SJSA1 (cell line): ENCODE measurements at regions not wholly inside any gene's neighbourhood (a gene's known extent, or its start where the extent isn't known, plus 50 kb on each side); places are given as distances from the start of the nearest gene placed in this dataset.

ENCODE experiments used
- DNase-seq, 2 experiments: peaks; one replicate each; pipeline ENCODE4 v3.0.0-alpha.2; 2015 to 2020; ENCODE audit warnings: low spot score in 2 of 2, low read depth in 1 of 2
- H3K27ac ChIP-seq: fragments of 250-450 bp; sonication (Bioruptor Pico); 2 replicates; pipeline ENCODE4 v1.5.1; 2020; ENCODE audit warnings: mild to moderate bottlenecking, moderate library complexity
- H3K27me3 ChIP-seq: fragments of 250-450 bp; sonication (Bioruptor Pico); replicated peaks from 2 replicates; pipeline ENCODE4 v1.5.1; 2020; ENCODE audit warnings: mild to moderate bottlenecking, moderate library complexity
- H3K36me3 ChIP-seq: fragments of 250-450 bp; sonication (Bioruptor Pico); 2 replicates; pipeline ENCODE4 v1.5.1; 2020; ENCODE audit warnings: mild to moderate bottlenecking
- H3K4me1 ChIP-seq: fragments of 250-450 bp; sonication (Bioruptor Pico); replicated peaks from 2 replicates; pipeline ENCODE4 v1.6.1; 2021; ENCODE audit warnings: mild to moderate bottlenecking
- H3K4me3 ChIP-seq: fragments of 250-450 bp; sonication (Bioruptor Pico); 2 replicates; pipeline ENCODE4 v1.5.1; 2020; ENCODE audit warnings: mild to moderate bottlenecking
- H3K9me3 ChIP-seq: fragments of 250-450 bp; sonication (Bioruptor Pico); replicated peaks from 2 replicates; pipeline ENCODE4 v1.5.1; 2020; ENCODE audit warnings: mild to moderate bottlenecking

DNA sequence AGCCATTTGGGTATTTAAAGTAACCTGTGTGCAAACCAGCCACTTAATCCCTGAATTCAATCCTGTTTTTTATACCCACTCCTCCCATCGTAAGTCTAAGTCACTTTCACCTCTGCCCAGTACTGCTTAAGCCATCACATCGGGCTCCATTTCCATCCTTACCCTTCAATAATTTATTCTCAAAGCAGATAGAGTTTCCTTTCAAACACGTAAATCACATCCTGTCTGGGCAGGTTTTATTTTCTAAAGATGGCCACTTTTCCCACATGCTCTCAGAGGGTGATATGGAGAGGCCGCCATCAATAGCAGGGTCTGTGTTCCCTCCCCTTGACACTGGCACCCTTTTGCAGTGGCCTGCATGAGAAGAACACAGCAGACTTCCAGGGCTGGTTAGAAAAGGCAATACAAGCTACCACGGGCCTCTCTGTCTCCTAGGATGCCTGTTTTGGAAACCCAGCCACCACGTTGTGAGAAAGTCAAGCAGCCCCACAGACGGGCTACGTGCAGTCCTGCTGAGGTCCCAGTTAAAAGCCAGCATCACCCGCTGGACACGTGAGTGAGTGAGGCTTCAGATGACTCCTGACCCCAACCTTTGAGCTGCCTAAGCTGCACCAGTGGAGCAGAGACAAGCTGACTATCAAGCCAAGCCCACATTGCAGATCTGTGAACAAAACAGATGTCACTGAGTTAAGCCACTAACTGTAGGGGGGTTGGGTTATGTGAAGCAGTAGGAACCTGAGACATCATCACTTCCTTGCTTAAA, 241.8 kb upstream of the SLCO3A1 start:
- Histone ChIP-seq H3K4me3 (no peak overlapping the region), H3K36me3 (no peaks in the 10 kb centered on the region), H3K27me3 (no peaks in the 10 kb centered on the region), H3K9me3 (no peaks in the 10 kb centered on the region), H3K27ac (no peak overlapping the region), H3K4me1 (no peaks in the 10 kb centered on the region)
- DNase-seq, result no peak

- Histone ChIP-seq H3K27ac (no peak overlapping the region), H3K4me1 (no peaks in the 10 kb centered on the region), H3K4me3 (no peak overlapping the region), H3K9me3 (no peaks in the 10 kb centered on the region), H3K36me3 (no peaks in the 10 kb centered on the region), H3K27me3 (no peaks in the 10 kb centered on the region)
- DNase-seq, result no peak
Measured at GRCh38 chr15:91620229-91620628, 233.3 kb upstream of the SLCO3A1 start.

GRCh38 chr15:91622235-91622634, 231.3 kb upstream of the SLCO3A1 start:
- H3K4me3 ChIP-seq, result no peak overlapping the region
- no peaks in the 10 kb centered on the region for H3K36me3 ChIP-seq
- H3K27ac ChIP-seq, result no peak overlapping the region
- H3K27me3 ChIP-seq, result no peaks in the 10 kb centered on the region
- no peak for DNase-seq
- H3K9me3 ChIP-seq, result no peaks in the 10 kb centered on the region
- H3K4me1 ChIP-seq, result no peaks in the 10 kb centered on the region

DNA sequence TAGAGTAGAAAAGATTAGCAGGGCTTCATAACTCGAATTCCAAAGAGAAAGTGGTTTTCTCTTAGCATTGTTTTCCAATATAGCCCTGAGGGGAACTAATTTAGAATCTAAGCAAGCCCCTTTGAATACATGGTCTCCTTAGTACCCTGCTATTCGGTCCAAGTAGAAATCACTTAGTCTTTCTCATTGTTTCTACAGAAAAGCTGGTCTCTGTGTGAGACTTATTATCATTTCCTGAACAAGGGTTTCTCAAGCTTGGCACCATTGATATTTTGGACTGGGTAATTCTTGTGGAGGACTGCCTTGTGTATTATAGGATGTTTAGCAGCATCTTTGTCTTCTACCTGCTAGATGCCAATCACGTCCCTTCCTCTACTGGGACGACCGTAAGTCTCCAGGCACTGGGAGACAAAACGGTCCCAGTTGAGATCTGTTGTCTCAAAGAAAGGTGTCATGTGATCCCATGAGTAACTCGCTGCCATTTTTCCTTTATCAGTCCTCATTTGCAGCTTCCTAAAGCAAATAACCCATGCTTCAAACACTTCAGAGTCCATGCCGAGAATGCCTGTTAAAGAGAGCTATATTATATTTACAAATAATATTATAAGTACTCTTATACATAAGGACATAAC, 230.7 kb upstream of the SLCO3A1 start:
- Histone ChIP-seq H3K27ac (no peak overlapping the region), H3K27me3 (no peaks in the 10 kb centered on the region), H3K4me1 (no peaks in the 10 kb centered on the region), H3K4me3 (no peak overlapping the region), H3K9me3 (no peaks in the 10 kb centered on the region), H3K36me3 (no peaks in the 10 kb centered on the region)
- no peak for DNase-seq

- H3K4me1 ChIP-seq, result no peaks in the 10 kb centered on the region
- no peak overlapping the region for H3K27ac ChIP-seq
- H3K4me3 ChIP-seq, result no peak overlapping the region
- H3K9me3 ChIP-seq, result no peaks in the 10 kb centered on the region
- H3K27me3 ChIP-seq, result no peaks in the 10 kb centered on the region
- no peaks in the 10 kb centered on the region for H3K36me3 ChIP-seq
- DNase-seq, result no peak
Measured at GRCh38 chr15:91624353-91624968, 229.0 kb upstream of the SLCO3A1 start.

DNA sequence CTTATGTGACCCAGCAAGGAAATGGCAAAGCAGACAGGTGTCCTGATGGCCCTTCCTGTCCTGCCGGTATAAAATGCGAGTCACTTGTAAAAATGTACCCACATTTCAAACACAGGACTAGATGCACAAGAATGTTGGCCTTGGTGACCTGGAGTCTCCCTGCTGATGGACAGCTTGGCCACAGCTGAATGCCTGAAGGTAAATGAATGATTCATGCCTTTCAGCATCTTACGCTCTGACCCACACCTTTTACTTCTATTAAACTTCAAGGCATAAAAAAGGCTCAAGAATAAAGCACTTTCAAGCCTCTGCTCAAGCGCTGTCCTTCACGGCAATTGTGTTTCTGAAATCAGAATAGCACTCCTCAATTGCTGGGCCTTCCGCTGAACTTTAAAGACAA, 228.0 kb upstream of the SLCO3A1 start:
- H3K4me1 ChIP-seq, result no peaks in the 10 kb centered on the region
- no peaks in the 10 kb centered on the region for H3K27me3 ChIP-seq
- no peak for DNase-seq
- no peaks in the 10 kb centered on the region for H3K9me3 ChIP-seq
- no peaks in the 10 kb centered on the region for H3K36me3 ChIP-seq
- H3K27ac ChIP-seq, result no peak overlapping the region
- no peak overlapping the region for H3K4me3 ChIP-seq

DNA sequence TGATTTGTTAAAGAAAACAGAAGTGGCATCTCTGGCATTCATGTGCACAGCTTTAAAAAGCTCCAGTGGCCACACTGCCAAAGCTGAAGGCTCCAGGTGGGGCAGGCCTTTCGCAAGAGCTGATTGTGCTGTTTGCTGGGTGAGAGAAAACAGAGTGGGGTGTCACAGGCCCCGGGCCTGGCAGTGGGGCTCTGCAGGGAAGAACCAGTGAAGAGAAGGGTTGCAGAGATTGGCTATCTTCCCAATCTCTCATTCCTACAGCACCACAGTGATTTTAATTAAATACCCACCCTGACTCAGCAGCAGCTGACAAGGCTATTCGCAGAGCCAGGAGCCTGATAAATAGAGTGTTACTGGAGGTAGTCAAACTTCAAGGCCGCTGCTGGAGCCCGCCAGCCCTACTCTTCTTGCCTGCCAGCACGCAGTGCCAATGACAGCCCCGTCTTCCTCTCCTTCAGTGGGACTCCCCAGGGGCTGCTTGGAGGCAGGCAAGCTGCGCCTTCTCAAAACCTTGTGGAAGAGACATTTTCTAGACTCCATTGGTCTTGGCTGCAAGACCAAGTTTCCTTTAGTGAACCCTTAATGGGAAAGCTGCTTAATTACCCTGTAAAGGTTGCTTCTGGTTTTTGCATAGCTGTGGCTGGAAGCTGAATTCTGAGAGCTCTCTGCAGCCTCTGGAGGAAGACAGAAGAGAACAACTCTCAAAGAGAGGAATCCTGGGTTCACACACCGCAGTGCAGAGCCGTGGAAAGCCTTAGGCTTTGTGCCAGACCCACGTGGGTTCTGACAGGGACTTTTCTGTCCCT, 225.8 kb upstream of the SLCO3A1 start:
- Histone ChIP-seq H3K27ac (no peak overlapping the region), H3K4me3 (no peak overlapping the region)
- DNase-seq, result no peak

DNA sequence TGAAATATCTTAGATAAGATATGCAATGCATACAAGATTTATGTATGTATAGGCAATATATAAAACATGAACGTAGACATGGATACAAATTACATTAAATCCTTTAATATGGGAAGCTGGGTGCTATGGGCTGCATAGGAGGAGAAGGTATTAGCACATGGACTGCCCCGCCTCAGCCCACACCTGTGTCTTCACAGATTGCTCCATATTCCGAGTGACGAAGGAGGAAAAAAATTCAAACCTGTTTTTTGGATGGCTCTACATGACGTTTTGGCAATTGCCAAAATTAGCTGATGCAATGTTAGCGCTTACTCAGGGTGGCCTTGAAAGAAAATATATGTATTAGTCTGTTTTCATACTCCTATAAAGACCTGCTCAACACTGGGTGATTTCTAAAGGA, 223.4 kb upstream of the SLCO3A1 start:
- Histone ChIP-seq H3K27ac (no peak overlapping the region), H3K27me3 (no peaks in the 10 kb centered on the region), H3K4me1 (no peaks in the 10 kb centered on the region), H3K4me3 (no peak overlapping the region), H3K36me3 (no peaks in the 10 kb centered on the region), H3K9me3 (no peaks in the 10 kb centered on the region)
- DNase-seq, result no peak

More for the DNA sequence above, 225.8 kb upstream of the SLCO3A1 start:
- no peaks in the 10 kb centered on the region for H3K36me3 ChIP-seq
- H3K9me3 ChIP-seq, result no peaks in the 10 kb centered on the region
- H3K4me1 ChIP-seq, result no peaks in the 10 kb centered on the region
- no peaks in the 10 kb centered on the region for H3K27me3 ChIP-seq

- no peak overlapping the region for H3K4me3 ChIP-seq
- H3K9me3 ChIP-seq, result no peaks in the 10 kb centered on the region
- H3K27me3 ChIP-seq, result no peaks in the 10 kb centered on the region
- DNase-seq, result no peak
- no peaks in the 10 kb centered on the region for H3K4me1 ChIP-seq
- no peaks in the 10 kb centered on the region for H3K36me3 ChIP-seq
- no peak overlapping the region for H3K27ac ChIP-seq
Measured at GRCh38 chr15:91632176-91632575, 221.3 kb upstream of the SLCO3A1 start.

DNA sequence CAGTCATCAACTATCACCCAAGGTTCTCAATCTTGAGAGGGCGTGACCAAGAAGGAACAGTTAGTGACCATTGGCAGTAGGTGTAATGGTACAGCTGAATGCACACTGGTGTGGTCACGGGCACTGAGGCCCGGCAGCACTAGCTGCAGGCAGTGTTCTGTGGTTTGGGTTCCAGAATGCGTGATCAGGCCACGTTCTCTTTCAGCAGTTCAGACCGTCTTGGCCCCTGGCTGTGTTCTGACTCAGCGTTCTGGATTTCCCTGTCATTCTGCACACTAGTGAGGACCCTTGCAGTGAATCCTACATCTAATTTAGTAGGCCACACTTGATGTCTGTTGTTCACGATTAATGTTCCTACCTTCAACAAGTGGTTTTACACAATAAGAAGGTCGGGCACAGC, 220.5 kb upstream of the SLCO3A1 start:
- H3K4me1 ChIP-seq, result no peaks in the 10 kb centered on the region
- no peaks in the 10 kb centered on the region for H3K9me3 ChIP-seq
- no peaks in the 10 kb centered on the region for H3K36me3 ChIP-seq
- H3K27me3 ChIP-seq, result no peaks in the 10 kb centered on the region
- H3K4me3 ChIP-seq, result no peak overlapping the region
- no peak for DNase-seq
- no peak overlapping the region for H3K27ac ChIP-seq

DNA sequence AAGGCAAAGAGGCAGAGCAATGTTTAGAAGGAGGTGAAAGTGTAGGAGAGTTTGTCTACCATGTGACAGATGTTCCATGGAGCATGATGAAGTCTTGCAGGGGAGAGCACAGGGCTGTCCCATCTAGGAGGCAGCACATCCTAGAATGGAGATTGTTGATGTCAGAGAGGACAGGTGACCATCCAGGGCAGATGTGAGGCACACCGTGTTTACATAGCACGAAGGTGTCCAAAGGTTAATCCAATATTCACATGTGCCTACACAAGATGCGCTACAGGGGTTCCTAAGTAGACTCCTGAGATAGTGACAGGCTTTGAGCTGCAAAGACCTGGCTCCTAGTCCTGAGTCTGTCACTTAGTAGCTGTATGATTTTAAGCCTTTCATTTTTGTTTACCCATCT, 219.3 kb upstream of the SLCO3A1 start:
- Histone ChIP-seq H3K9me3 (no peaks in the 10 kb centered on the region), H3K27ac (no peak overlapping the region), H3K4me3 (no peak overlapping the region), H3K27me3 (no peaks in the 10 kb centered on the region), H3K4me1 (no peaks in the 10 kb centered on the region), H3K36me3 (no peaks in the 10 kb centered on the region)
- DNase-seq, result no peak

DNA sequence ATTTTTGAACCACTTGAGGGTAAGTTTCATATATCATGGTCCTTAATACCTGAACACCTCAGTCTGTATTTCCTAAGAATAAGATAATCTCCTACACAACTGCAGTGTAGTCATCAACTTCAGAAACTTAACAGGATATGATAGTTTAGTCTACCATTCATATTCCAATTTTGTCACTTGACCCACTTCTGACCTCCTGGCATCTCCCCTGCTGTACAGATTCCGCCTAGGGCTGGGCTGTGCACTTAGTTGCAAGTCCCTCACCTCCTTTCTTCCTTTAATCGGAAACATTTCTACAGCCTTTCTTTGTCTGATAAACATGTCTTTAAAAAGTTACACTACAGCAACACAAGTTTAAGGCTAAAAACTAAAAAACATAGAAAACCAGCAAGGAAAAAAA, 218.4 kb upstream of the SLCO3A1 start:
- no peaks in the 10 kb centered on the region for H3K9me3 ChIP-seq
- no peaks in the 10 kb centered on the region for H3K27me3 ChIP-seq
- H3K36me3 ChIP-seq, result no peaks in the 10 kb centered on the region
- no peaks in the 10 kb centered on the region for H3K4me1 ChIP-seq
- H3K27ac ChIP-seq, result no peak overlapping the region
- H3K4me3 ChIP-seq, result no peak overlapping the region
- no peak for DNase-seq

- Histone ChIP-seq H3K9me3 (no peaks in the 10 kb centered on the region), H3K4me1 (no peaks in the 10 kb centered on the region), H3K4me3 (no peak overlapping the region), H3K27me3 (no peaks in the 10 kb centered on the region), H3K27ac (no peak overlapping the region), H3K36me3 (no peaks in the 10 kb centered on the region)
- no peak for DNase-seq
Measured at GRCh38 chr15:91635641-91636040, 217.9 kb upstream of the SLCO3A1 start.

DNA sequence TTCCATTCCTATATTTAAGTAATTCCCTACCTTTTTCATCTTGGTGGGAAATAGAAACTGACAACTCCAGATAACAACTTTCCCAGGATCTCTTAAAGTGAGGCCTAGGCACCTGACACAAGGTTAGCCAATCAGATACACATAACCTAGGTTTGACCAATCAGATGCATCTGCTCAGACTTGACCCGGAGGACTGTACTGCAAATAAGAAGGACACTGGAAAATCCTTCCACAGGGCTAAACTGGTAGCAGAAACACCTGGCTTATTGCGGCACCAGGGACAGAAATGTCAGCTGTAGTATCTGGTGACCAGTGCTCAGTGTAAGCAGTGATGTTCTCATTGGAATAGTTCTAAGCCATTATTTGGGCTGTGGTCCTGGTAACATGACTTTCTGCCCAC, 204.5 kb upstream of the SLCO3A1 start:
- Histone ChIP-seq H3K4me3 (no peak overlapping the region), H3K4me1 (no peaks in the 10 kb centered on the region), H3K36me3 (no peaks in the 10 kb centered on the region), H3K9me3 (no peaks in the 10 kb centered on the region), H3K27me3 (no peaks in the 10 kb centered on the region), H3K27ac (no peak overlapping the region)
- DNase-seq, result no peak
